Right lobe of liver (tissue), 4 donors: ENCODE measurements at regions not wholly inside any gene's neighbourhood (a gene's known extent, or its start where the extent isn't known, plus 50 kb on each side); places are given as distances from the start of the nearest gene placed in this dataset.

ENCODE experiments used
- POLR2A ChIP-seq: fragments of 450-650 bp; IDR thresholded peaks from one replicate; pipeline ENCODE4 v1.6.1; 2017; ENCODE audit warnings: antibody characterized with exemption, mild to moderate bottlenecking
- TF ChIP-seq, protein P1 (sequence below), 4 donors: fragments of 200-600 bp in 3 of 4; fragments of 450-650 bp in 1 of 4; IDR thresholded peaks; one replicate each; pipeline versions ENCODE4 v1.5.1 to v1.8.0; 2016 to 2022; ENCODE audit warnings: antibody characterized with exemption in 4 of 4, mild to moderate bottlenecking in 2 of 4
- donor health status: DM: no; HTN: no; CAD: no.
- donor health status: DM: no; HTN: no; CAD: no.
- donor health status: DM: no; HTN: yes; CAD: no.

DNA sequence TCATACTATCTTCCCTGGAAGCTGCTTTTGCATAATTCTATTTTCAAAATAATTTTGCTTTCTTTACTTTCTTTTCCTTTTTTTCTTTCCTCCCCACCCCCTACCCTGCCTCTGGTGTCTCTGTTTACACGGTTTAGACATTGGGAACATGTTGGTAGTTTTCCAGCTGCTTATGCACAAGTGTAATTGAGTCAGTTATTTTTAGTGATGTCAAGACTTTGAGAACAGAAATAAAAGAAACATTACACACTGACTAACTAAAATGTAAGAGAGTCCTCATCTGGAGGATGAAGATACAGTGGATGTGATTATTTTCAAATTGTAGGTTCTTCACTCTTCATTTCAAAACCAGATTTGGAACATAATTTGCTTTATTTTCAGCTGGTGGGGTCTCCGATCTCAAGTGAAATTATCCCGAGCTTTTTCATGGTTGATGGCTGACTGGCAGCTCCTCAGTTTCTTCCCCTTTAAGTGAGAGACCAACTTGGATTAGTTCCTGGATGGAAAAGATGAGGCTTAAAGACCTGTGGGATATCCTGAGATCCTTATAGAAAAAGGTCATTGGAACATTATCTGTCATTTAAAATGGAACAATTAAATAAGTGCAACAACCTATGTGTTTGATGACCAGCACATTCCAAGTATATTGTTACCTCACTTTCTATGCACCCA, 154.4 kb upstream of the ZNF462 start:
- TF ChIP-seq, protein P1, sequence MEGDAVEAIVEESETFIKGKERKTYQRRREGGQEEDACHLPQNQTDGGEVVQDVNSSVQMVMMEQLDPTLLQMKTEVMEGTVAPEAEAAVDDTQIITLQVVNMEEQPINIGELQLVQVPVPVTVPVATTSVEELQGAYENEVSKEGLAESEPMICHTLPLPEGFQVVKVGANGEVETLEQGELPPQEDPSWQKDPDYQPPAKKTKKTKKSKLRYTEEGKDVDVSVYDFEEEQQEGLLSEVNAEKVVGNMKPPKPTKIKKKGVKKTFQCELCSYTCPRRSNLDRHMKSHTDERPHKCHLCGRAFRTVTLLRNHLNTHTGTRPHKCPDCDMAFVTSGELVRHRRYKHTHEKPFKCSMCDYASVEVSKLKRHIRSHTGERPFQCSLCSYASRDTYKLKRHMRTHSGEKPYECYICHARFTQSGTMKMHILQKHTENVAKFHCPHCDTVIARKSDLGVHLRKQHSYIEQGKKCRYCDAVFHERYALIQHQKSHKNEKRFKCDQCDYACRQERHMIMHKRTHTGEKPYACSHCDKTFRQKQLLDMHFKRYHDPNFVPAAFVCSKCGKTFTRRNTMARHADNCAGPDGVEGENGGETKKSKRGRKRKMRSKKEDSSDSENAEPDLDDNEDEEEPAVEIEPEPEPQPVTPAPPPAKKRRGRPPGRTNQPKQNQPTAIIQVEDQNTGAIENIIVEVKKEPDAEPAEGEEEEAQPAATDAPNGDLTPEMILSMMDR (IDR thresholded peaks at IDR 0.05), result no peak
- TF ChIP-seq POLR2A, result no peak
